GM23338 (cell line): ENCODE measurements at regions not wholly inside any gene's neighbourhood (a gene's known extent, or its start where the extent isn't known, plus 50 kb on each side); places are given as distances from the start of the nearest gene placed in this dataset.

ENCODE experiments used
- ATAC-seq: fragments of 200-7000 bp; cut with Tn5 transposase; 3 replicates; pipeline ENCODE4 v1.9.1; 2020
- DNase-seq: peaks from one replicate; pipeline ENCODE4 v3.0.0-alpha.2; 2015; ENCODE audit warnings: low spot score
- H2AFZ ChIP-seq: fragments of 200-600 bp; sonication (generic); 2 replicates; pipeline ENCODE4 v1.8.0; 2016; ENCODE audit warnings: antibody characterized with exemption, mild to moderate bottlenecking, moderate library complexity
- H3F3A ChIP-seq: fragments of 200-600 bp; sonication (generic); replicated peaks from 2 replicates; pipeline ENCODE4 v1.8.0; 2017; ENCODE audit warnings: antibody characterized with exemption, mixed run types, low read depth
- H3K27ac ChIP-seq: fragments of 200-600 bp; sonication (generic); 2 replicates; pipeline ENCODE4 v1.6.1; 2016; ENCODE audit warnings: low read depth
- H3K27me3 ChIP-seq: fragments of 200-600 bp; sonication (generic); 2 replicates; pipeline ENCODE4 v1.8.0; 2016; ENCODE audit warnings: mild to moderate bottlenecking, mixed run types, moderate library complexity; ENCODE audit not compliant: insufficient read depth
- H3K36me3 ChIP-seq: fragments of 200-600 bp; sonication (generic); 2 replicates; pipeline ENCODE4 v1.8.0; 2016; ENCODE audit warnings: mild to moderate bottlenecking; ENCODE audit not compliant: insufficient read depth
- H3K4me1 ChIP-seq: fragments of 200-600 bp; sonication (generic); 2 replicates; pipeline ENCODE4 v1.8.0; 2016; ENCODE audit warnings: mild to moderate bottlenecking, moderate library complexity; ENCODE audit not compliant: insufficient read depth
- H3K4me2 ChIP-seq: fragments of 200-600 bp; sonication (generic); 2 replicates; pipeline ENCODE4 v1.7.1; 2017; ENCODE audit warnings: mixed run types
- H3K4me3 ChIP-seq: fragments of 200-600 bp; sonication (generic); 2 replicates; pipeline ENCODE4 v1.6.1; 2016; ENCODE audit warnings: mixed run types
- H3K79me2 ChIP-seq: fragments of 200-600 bp; sonication (generic); replicated peaks from 2 replicates; pipeline ENCODE4 v1.8.0; 2017; ENCODE audit warnings: mild to moderate bottlenecking; ENCODE audit not compliant: insufficient read depth
- H3K9me2 ChIP-seq: fragments of 200-600 bp; sonication (generic); 2 replicates; pipeline ENCODE4 v1.8.0; 2017; ENCODE audit not compliant: insufficient read depth
- H4K20me1 ChIP-seq: fragments of 200-600 bp; sonication (generic); replicated peaks from 2 replicates; pipeline ENCODE4 v1.8.0; 2017; ENCODE audit warnings: mild to moderate bottlenecking; ENCODE audit not compliant: insufficient read depth
- H3K27ac Mint-ChIP-seq: 2 replicates; pipeline ENCODE4 v1.8.0; 2020; ENCODE audit warnings: inconsistent platforms, mild to moderate bottlenecking, moderate library complexity, mixed read lengths
- H3K27me3 Mint-ChIP-seq: 3 replicates; pipeline ENCODE4 v1.8.0; 2022; ENCODE audit warnings: low read depth, mild to moderate bottlenecking, moderate library complexity, mixed read lengths, inconsistent platforms; ENCODE audit not compliant: insufficient read depth, poor library complexity
- H3K36me3 Mint-ChIP-seq: 3 replicates; pipeline ENCODE4 v1.8.0; 2021; ENCODE audit warnings: low read depth, mild to moderate bottlenecking, inconsistent platforms, moderate library complexity, mixed read lengths
- H3K4me1 Mint-ChIP-seq: 3 replicates; pipeline ENCODE4 v1.8.0; 2020; ENCODE audit warnings: mild to moderate bottlenecking, inconsistent platforms, mixed read lengths
- H3K4me3 Mint-ChIP-seq: 3 replicates; pipeline ENCODE4 v1.8.0; 2021; ENCODE audit warnings: moderate library complexity, mild to moderate bottlenecking, inconsistent platforms, mixed read lengths
- H3K9me3 Mint-ChIP-seq: 3 replicates; pipeline ENCODE4 v1.8.0; 2020; ENCODE audit warnings: moderate library complexity, mild to moderate bottlenecking, inconsistent platforms, mixed read lengths
- CREB1 ChIP-seq: fragments of 250-450 bp; sonication (Bioruptor Pico); IDR thresholded peaks from 2 replicates; pipeline ENCODE4 v1.5.0; 2020; ENCODE audit warnings: low read depth, mild to moderate bottlenecking, moderate library complexity
- EZH2 ChIP-seq: fragments of 200-600 bp; sonication (generic); IDR thresholded peaks from one replicate; pipeline ENCODE4 v1.8.0; 2017; ENCODE audit warnings: antibody characterized with exemption, mild to moderate bottlenecking, low read depth; ENCODE audit not compliant: unreplicated experiment
- EZH2phosphoT487 ChIP-seq: fragments of 200-600 bp; sonication (generic); IDR thresholded peaks from one replicate; pipeline ENCODE4 v1.8.1; 2018; ENCODE audit warnings: antibody characterized with exemption; ENCODE audit not compliant: unreplicated experiment
- JUNB ChIP-seq: IDR thresholded peaks from one replicate; pipeline ENCODE4 v1.6.1; 2016; ENCODE audit warnings: antibody characterized with exemption; ENCODE audit not compliant: unreplicated experiment
- NANOG ChIP-seq: IDR thresholded peaks from 2 replicates; pipeline ENCODE4 v1.6.1; 2016; ENCODE audit warnings: antibody characterized with exemption, borderline replicate concordance
- POLR2AphosphoS5 ChIP-seq: IDR thresholded peaks from 2 replicates; pipeline ENCODE4 v1.6.1; 2016; ENCODE audit warnings: antibody characterized with exemption, low read depth
- STAT1 ChIP-seq: IDR thresholded peaks from one replicate; pipeline ENCODE4 v1.6.1; 2016; ENCODE audit warnings: antibody characterized with exemption; ENCODE audit not compliant: unreplicated experiment
- ZNF114 ChIP-seq: fragments of 250-450 bp; sonication (Bioruptor Pico); IDR thresholded peaks from 2 replicates; pipeline ENCODE4 v1.5.0; 2020; ENCODE audit warnings: mild to moderate bottlenecking, moderate library complexity
- ZNF331 ChIP-seq: fragments of 250-450 bp; sonication (Bioruptor Pico); IDR thresholded peaks from 2 replicates; pipeline ENCODE4 v1.5.0; 2020; ENCODE audit warnings: low read depth, mild to moderate bottlenecking, moderate library complexity
- TF ChIP-seq, protein P1 (sequence below): fragments of 250-450 bp; sonication (Bioruptor Pico); IDR thresholded peaks from 2 replicates; pipeline ENCODE4 v1.5.0; 2020; ENCODE audit warnings: mild to moderate bottlenecking, moderate library complexity
- TF ChIP-seq, protein P2 (sequence below), 2 experiments: fragments of 200-600 bp in 1 of 2; sonication (generic) in 1 of 2; conservative IDR thresholded peaks; 2 replicates each; pipeline versions ENCODE4 v1.5.1 to v1.6.1; 2016 to 2017; ENCODE audit warnings: antibody characterized with exemption in 2 of 2, low read depth in 2 of 2, mild to moderate bottlenecking in 2 of 2, moderate library complexity in 1 of 2
- TF ChIP-seq, protein P3 (sequence below): IDR thresholded peaks from 2 replicates; pipeline ENCODE4 v1.6.1; 2016; ENCODE audit warnings: antibody characterized with exemption
- TF ChIP-seq, protein P4 (sequence below): IDR thresholded peaks from one replicate; pipeline ENCODE4 v1.6.1; 2018; ENCODE audit warnings: antibody characterized with exemption; ENCODE audit not compliant: unreplicated experiment

DNA sequence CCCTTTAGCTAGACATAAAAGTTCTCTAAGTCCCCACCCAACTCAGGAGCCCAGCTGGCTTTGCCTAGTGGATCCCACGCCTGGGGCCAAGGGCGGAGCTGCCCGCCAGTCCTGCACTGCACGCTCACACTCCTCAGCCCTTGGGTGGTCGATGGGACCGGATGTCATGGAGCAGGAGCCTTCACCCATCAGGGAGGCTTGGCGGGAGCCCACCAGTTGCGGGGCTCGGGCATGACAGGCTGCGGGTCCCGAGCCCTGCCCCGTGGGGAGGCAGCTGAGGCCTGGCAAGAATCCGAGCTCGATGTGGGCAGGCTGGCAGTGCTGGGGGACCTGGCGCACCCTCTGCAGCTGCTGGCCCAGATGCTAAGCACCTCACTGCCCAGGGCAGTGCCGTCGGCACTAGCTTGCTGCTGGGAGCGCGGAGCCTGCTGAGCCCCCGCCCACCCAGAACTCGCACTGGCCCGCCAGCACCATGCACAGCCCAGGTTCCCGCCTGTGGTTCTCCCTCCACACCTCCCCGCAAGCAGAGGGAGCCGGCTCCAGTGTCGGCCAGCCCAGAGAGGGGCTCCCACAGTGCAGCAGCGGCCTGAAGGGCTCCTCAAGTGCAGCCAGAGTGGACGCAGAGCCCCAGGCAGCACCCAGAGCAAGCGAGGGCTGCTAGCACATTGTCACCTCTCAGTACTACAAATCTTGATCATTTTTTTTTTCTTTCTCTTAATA lies 391.4 kb upstream of the NDN start:
- H3K36me3 ChIP-seq = peaks cover 18% of the 10 kb centered on the region; the same call in 1 of the 2 replicates
- no peak overlapping the region for H3K4me3 Mint-ChIP-seq
- H3K4me1 Mint-ChIP-seq = no peaks in the 10 kb centered on the region
- peaks cover 3% of the 10 kb centered on the region for H3K27me3 Mint-ChIP-seq
- TF ChIP-seq EZH2phosphoT487 (no peak), STAT1 (no peak), ZNF331 (no peak), ZNF114 (no peak), CREB1 (no peak), POLR2AphosphoS5 (no peak), EZH2 (no peak), JUNB (no peak), NANOG (no peak)
- TF ChIP-seq, protein P1, sequence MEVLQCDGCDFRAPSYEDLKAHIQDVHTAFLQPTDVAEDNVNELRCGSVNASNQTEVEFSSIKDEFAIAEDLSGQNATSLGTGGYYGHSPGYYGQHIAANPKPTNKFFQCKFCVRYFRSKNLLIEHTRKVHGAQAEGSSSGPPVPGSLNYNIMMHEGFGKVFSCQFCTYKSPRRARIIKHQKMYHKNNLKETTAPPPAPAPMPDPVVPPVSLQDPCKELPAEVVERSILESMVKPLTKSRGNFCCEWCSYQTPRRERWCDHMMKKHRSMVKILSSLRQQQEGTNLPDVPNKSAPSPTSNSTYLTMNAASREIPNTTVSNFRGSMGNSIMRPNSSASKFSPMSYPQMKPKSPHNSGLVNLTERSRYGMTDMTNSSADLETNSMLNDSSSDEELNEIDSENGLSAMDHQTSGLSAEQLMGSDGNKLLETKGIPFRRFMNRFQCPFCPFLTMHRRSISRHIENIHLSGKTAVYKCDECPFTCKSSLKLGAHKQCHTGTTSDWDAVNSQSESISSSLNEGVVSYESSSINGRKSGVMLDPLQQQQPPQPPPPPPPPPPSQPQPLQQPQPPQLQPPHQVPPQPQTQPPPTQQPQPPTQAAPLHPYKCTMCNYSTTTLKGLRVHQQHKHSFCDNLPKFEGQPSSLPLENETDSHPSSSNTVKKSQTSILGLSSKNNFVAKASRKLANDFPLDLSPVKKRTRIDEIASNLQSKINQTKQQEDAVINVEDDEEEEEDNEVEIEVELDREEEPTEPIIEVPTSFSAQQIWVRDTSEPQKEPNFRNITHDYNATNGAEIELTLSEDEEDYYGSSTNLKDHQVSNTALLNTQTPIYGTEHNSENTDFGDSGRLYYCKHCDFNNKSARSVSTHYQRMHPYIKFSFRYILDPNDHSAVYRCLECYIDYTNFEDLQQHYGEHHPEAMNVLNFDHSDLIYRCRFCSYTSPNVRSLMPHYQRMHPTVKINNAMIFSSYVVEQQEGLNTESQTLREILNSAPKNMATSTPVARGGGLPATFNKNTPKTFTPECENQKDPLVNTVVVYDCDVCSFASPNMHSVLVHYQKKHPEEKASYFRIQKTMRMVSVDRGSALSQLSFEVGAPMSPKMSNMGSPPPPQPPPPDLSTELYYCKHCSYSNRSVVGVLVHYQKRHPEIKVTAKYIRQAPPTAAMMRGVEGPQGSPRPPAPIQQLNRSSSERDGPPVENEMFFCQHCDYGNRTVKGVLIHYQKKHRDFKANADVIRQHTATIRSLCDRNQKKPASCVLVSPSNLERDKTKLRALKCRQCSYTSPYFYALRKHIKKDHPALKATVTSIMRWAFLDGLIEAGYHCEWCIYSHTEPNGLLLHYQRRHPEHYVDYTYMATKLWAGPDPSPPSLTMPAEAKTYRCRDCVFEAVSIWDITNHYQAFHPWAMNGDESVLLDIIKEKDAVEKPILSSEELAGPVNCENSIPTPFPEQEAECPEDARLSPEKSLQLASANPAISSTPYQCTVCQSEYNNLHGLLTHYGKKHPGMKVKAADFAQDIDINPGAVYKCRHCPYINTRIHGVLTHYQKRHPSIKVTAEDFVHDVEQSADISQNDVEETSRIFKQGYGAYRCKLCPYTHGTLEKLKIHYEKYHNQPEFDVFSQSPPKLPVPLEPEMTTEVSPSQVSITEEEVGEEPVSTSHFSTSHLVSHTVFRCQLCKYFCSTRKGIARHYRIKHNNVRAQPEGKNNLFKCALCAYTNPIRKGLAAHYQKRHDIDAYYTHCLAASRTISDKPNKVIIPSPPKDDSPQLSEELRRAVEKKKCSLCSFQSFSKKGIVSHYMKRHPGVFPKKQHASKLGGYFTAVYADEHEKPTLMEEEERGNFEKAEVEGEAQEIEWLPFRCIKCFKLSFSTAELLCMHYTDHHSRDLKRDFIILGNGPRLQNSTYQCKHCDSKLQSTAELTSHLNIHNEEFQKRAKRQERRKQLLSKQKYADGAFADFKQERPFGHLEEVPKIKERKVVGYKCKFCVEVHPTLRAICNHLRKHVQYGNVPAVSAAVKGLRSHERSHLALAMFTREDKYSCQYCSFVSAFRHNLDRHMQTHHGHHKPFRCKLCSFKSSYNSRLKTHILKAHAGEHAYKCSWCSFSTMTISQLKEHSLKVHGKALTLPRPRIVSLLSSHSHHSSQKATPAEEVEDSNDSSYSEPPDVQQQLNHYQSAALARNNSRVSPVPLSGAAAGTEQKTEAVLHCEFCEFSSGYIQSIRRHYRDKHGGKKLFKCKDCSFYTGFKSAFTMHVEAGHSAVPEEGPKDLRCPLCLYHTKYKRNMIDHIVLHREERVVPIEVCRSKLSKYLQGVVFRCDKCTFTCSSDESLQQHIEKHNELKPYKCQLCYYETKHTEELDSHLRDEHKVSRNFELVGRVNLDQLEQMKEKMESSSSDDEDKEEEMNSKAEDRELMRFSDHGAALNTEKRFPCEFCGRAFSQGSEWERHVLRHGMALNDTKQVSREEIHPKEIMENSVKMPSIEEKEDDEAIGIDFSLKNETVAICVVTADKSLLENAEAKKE = no peak
- TF ChIP-seq, protein P2, sequence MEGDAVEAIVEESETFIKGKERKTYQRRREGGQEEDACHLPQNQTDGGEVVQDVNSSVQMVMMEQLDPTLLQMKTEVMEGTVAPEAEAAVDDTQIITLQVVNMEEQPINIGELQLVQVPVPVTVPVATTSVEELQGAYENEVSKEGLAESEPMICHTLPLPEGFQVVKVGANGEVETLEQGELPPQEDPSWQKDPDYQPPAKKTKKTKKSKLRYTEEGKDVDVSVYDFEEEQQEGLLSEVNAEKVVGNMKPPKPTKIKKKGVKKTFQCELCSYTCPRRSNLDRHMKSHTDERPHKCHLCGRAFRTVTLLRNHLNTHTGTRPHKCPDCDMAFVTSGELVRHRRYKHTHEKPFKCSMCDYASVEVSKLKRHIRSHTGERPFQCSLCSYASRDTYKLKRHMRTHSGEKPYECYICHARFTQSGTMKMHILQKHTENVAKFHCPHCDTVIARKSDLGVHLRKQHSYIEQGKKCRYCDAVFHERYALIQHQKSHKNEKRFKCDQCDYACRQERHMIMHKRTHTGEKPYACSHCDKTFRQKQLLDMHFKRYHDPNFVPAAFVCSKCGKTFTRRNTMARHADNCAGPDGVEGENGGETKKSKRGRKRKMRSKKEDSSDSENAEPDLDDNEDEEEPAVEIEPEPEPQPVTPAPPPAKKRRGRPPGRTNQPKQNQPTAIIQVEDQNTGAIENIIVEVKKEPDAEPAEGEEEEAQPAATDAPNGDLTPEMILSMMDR (conservative IDR thresholded peaks at IDR 0.05; ENCODE audit: low read depth in 2 of 2) = no peak
- TF ChIP-seq, protein P3, sequence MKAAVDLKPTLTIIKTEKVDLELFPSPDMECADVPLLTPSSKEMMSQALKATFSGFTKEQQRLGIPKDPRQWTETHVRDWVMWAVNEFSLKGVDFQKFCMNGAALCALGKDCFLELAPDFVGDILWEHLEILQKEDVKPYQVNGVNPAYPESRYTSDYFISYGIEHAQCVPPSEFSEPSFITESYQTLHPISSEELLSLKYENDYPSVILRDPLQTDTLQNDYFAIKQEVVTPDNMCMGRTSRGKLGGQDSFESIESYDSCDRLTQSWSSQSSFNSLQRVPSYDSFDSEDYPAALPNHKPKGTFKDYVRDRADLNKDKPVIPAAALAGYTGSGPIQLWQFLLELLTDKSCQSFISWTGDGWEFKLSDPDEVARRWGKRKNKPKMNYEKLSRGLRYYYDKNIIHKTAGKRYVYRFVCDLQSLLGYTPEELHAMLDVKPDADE = no peak
- TF ChIP-seq, protein P4, sequence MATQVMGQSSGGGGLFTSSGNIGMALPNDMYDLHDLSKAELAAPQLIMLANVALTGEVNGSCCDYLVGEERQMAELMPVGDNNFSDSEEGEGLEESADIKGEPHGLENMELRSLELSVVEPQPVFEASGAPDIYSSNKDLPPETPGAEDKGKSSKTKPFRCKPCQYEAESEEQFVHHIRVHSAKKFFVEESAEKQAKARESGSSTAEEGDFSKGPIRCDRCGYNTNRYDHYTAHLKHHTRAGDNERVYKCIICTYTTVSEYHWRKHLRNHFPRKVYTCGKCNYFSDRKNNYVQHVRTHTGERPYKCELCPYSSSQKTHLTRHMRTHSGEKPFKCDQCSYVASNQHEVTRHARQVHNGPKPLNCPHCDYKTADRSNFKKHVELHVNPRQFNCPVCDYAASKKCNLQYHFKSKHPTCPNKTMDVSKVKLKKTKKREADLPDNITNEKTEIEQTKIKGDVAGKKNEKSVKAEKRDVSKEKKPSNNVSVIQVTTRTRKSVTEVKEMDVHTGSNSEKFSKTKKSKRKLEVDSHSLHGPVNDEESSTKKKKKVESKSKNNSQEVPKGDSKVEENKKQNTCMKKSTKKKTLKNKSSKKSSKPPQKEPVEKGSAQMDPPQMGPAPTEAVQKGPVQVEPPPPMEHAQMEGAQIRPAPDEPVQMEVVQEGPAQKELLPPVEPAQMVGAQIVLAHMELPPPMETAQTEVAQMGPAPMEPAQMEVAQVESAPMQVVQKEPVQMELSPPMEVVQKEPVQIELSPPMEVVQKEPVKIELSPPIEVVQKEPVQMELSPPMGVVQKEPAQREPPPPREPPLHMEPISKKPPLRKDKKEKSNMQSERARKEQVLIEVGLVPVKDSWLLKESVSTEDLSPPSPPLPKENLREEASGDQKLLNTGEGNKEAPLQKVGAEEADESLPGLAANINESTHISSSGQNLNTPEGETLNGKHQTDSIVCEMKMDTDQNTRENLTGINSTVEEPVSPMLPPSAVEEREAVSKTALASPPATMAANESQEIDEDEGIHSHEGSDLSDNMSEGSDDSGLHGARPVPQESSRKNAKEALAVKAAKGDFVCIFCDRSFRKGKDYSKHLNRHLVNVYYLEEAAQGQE = no peak
- DNase-seq (no peak), ATAC-seq (no peak)
- H3K36me3 Mint-ChIP-seq = peaks cover 30% of the 10 kb centered on the region
- H4K20me1 ChIP-seq = no peaks in the 10 kb centered on the region
- no peaks in the 10 kb centered on the region for H3K27me3 ChIP-seq
- H3K79me2 ChIP-seq = no peaks in the 10 kb centered on the region
- H3K9me2 ChIP-seq = no peaks in the 10 kb centered on the region; the same call in 1 of the 2 replicates
- no peaks in the 10 kb centered on the region for H3K4me1 ChIP-seq
- H3K27ac ChIP-seq = no peak overlapping the region
- no peaks in the 10 kb centered on the region for H3F3A ChIP-seq
- H3K4me3 ChIP-seq = no peak overlapping the region
- no peak overlapping the region for H3K27ac Mint-ChIP-seq
- H2AFZ ChIP-seq = no peak overlapping the region
- no peak overlapping the region for H3K4me2 ChIP-seq
- H3K9me3 Mint-ChIP-seq = peaks cover 82% of the 10 kb centered on the region
